GM10248 (cell line): ENCODE measurements at regions not wholly inside any gene's neighbourhood (a gene's known extent, or its start where the extent isn't known, plus 50 kb on each side); places are given as distances from the start of the nearest gene placed in this dataset.

Experiments used
- CTCF ChIA-PET: fragments of 300-600 bp; sonication (Branson Sonifier 250); formaldehyde crosslinking; extraction: SDS; loops from one replicate; lab custom pipeline; 2021; ENCODE audit warnings: antibody characterized with exemption; lab: Yijun Ruan, JAX
- POLR2A ChIA-PET: fragments of 350-650 bp; sonication (Branson Sonifier 250); formaldehyde crosslinking; extraction: SDS; loops from one replicate; lab custom pipeline; 2020; ENCODE audit warnings: antibody characterized with exemption; lab: Yijun Ruan, JAX
- DNase-seq: peaks from one replicate; pipeline ENCODE4 v3.0.0; 2012; ENCODE audit errors: extremely low spot score
- CTCF ChIP-seq: IDR thresholded peaks from 2 replicates; pipeline ENCODE4 v1.5.1; 2012; ENCODE audit warnings: mild to moderate bottlenecking, low read depth; ENCODE audit errors: extremely low read depth, missing control alignments, control extremely low read depth

DNA sequence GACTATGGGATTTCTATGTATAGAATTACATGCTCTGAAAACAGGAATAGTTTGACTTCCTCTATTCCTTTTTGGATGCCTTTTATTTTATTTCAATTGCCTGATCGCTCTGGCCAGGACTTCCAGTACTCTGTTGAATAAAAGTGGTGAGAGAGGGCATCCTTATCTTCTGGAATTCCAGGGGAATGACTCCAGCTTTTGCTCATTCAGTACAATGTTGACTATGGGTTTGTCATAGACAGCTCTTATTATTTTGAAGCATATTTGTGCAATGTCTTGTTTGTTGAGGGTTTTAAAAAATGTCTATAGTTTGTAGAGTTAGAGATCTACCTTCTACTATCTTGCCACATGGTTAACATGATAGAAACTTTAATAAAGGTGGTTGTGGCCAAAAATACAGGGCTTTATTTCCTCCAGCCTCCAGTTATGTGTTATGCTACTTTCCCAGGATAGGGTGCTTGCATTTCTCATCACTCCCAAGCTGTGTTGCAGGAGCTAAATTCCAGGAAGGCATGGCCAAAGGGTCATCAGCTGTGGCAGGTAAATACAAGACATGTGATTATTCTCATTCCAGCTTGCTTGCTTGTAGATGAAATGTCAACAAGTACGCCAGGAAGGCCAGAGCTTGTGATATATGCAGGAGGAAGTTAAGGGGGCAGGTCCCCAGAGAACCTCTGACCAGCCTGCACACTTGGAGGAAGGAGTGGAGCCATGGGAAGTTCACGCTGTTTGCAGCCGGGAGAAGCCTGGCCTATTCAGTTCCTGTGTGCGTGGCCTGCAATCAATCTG, 142.4 kb upstream of the CPXCR1 start:
- CTCF ChIA-PET, result no interaction called here

GRCh38 chrX:88605222-88605583, 141.8 kb upstream of the CPXCR1 start:
- no peak for DNase-seq
- CTCF ChIA-PET, result no interaction called here
- POLR2A ChIA-PET, result no interaction called here
- TF ChIP-seq CTCF, result no peak

More for the DNA sequence above, 142.4 kb upstream of the CPXCR1 start:
- TF ChIP-seq CTCF, result no peak
- DNase-seq, result no peak
- POLR2A ChIA-PET, result no interaction called here

DNA sequence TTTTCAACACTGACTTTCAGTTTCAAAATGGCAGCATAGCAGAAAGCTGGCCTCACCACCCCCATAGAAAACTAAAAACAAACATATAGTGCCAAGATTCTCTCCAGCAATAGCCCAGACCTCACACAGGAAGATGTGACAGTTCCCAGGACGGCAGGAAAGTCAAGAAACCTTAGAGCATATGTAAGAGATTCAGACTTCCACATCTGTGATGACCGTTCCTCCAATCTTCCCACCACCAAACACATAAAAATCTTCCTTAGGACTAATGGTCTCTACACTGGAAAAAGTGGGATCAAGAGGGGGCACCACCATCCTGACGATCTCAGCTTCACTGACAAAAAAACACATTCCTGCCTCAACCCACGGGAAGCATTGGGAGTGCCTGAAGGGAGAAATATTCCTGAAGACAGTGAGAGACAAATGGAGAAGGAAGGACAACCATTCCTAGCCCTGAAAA, 134.1 kb upstream of the CPXCR1 start:
- TF ChIP-seq CTCF, result no peak
- CTCF ChIA-PET, result no interaction called here
- POLR2A ChIA-PET, result no interaction called here
- DNase-seq, result no peak

DNA sequence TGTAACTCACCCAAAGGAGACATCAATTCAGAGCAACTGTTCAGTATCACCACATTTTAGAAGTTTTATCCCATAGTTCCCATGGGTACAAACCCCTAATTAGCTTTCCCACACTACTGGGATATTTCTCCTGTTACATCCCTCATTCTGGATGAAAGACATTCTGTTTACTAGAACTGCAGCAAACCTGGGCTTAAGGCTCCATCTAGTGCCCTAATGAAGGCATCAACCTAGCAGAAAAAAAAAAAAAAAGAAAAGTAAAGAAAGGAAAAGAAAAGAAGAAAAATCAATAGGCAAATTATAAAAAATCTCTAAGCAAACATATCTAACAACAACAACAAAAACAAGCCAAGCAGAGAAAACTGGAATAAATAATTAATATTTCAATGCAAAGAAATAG, 133.7 kb upstream of the CPXCR1 start:
- POLR2A ChIA-PET, result no interaction called here
- DNase-seq, result no peak
- CTCF ChIA-PET, result no interaction called here

GRCh38 chrX:88621278-88621677, 125.7 kb upstream of the CPXCR1 start:
- no peak for DNase-seq
- TF ChIP-seq CTCF, result no peak
- ChIA-PET CTCF (no interaction called here), POLR2A (no interaction called here)

More for the DNA sequence above, 133.7 kb upstream of the CPXCR1 start:
- TF ChIP-seq CTCF, result peak; percentile 2

GRCh38 chrX:88655460-88655859, 91.6 kb upstream of the CPXCR1 start:
- ChIA-PET POLR2A (no interaction called here), CTCF (no interaction called here)
- TF ChIP-seq CTCF, result no peak
- no peak for DNase-seq
